NCI-H1694 treated with DMSO at 0.1 percent for 48 hours (cell line): ENCODE measurements at regions not wholly inside any gene's neighbourhood (a gene's known extent, or its start where the extent isn't known, plus 50 kb on each side); places are given as distances from the start of the nearest gene placed in this dataset.
"Not testable (repeated sequence)": the region's sequence is repeated elsewhere in the genome, so short reads cannot be mapped to it uniquely, and the experiment has no call there.

ENCODE experiments used
- DNase-seq: peaks from one replicate; lab custom pipeline; 2025; lab: John Stamatoyannopoulos, UW

GRCh38 chr19:27744926-27745768, 1467.8 kb downstream of the UQCRFS1 start:
- DNase-seq, result no peak

- no peak for DNase-seq
Observed at GRCh38 chr19:27742041-27742440, 1470.9 kb downstream of the UQCRFS1 start.

GRCh38 chr19:27741236-27741635, 1471.7 kb downstream of the UQCRFS1 start:
- no peak for DNase-seq

GRCh38 chr19:27740396-27740795, 1472.6 kb downstream of the UQCRFS1 start:
- no peak for DNase-seq

- no peak for DNase-seq
Observed at GRCh38 chr19:27738569-27739193, 1474.3 kb downstream of the UQCRFS1 start.

- no peak for DNase-seq
Observed at GRCh38 chr19:27736225-27736624, 1476.7 kb downstream of the UQCRFS1 start.

- DNase-seq, result no peak
Observed at GRCh38 chr19:27735314-27735713, 1477.6 kb downstream of the UQCRFS1 start.

- no peak for DNase-seq
Observed at GRCh38 chr19:27734496-27735220, 1478.3 kb downstream of the UQCRFS1 start.

- DNase-seq, result no peak
Observed at GRCh38 chr19:27733551-27734266, 1479.2 kb downstream of the UQCRFS1 start.

GRCh38 chr19:27729332-27729731, 1483.6 kb downstream of the UQCRFS1 start:
- no peak for DNase-seq

GRCh38 chr19:27722625-27723024, 1490.3 kb downstream of the UQCRFS1 start:
- DNase-seq, result no peak

GRCh38 chr19:27720155-27720554, 1492.8 kb downstream of the UQCRFS1 start:
- DNase-seq, result no peak

- no peak for DNase-seq
Observed at GRCh38 chr19:27719034-27719433, 1493.9 kb downstream of the UQCRFS1 start.

GRCh38 chr19:27718234-27718633, 1494.7 kb downstream of the UQCRFS1 start:
- DNase-seq, result no peak

GRCh38 chr19:27717825-27718224, 1495.1 kb downstream of the UQCRFS1 start:
- no peak for DNase-seq

GRCh38 chr19:27716922-27717321, 1496.0 kb downstream of the UQCRFS1 start:
- DNase-seq, result no peak

GRCh38 chr19:27714857-27715256, 1498.1 kb downstream of the UQCRFS1 start:
- no peak for DNase-seq

GRCh38 chr19:27709496-27709895, 1503.5 kb downstream of the UQCRFS1 start:
- no peak for DNase-seq

- DNase-seq, result not testable (repeated sequence)
Observed at GRCh38 chr19:27708986-27709385, 1504.0 kb downstream of the UQCRFS1 start.

- DNase-seq, result not testable (repeated sequence)
Observed at GRCh38 chr19:27707026-27707425, 1505.9 kb downstream of the UQCRFS1 start.

GRCh38 chr19:27705896-27706295, 1507.1 kb downstream of the UQCRFS1 start:
- no peak for DNase-seq
